Right atrium auricular region (tissue), 2 donors: ENCODE measurements at regions not wholly inside any gene's neighbourhood (a gene's known extent, or its start where the extent isn't known, plus 50 kb on each side); places are given as distances from the start of the nearest gene placed in this dataset.

Source experiments
- DNase-seq: peaks from one replicate; pipeline ENCODE4 v3.0.0-alpha.2; 2019; ENCODE audit warnings: low spot score
- H3K27ac ChIP-seq, 2 donors: fragments of 200-600 bp; sonication (generic); 1 replicate in 1 of 2; 2 replicates in 1 of 2; pipeline ENCODE4 v1.5.1; 2016 to 2019
- H3K27me3 ChIP-seq, 2 donors: fragments of 200-600 bp; sonication (generic); one replicate each; pipeline versions ENCODE4 v1.5.1 to v1.6.0; 2017 to 2019
- H3K36me3 ChIP-seq: fragments of 200-600 bp; sonication (generic); one replicate; pipeline ENCODE4 v1.5.1; 2016
- H3K4me1 ChIP-seq, 2 donors: fragments of 200-600 bp; sonication (generic); one replicate each; pipeline versions ENCODE4 v1.5.1 to v1.6.0; 2017 to 2019
- H3K4me3 ChIP-seq, 2 donors: fragments of 200-600 bp; sonication (generic); 1 replicate in 1 of 2; 2 replicates in 1 of 2; pipeline ENCODE4 v1.5.1; 2017 to 2019; ENCODE audit warnings: mild to moderate bottlenecking in 1 of 2, moderate library complexity in 1 of 2
- H3K9me3 ChIP-seq, 2 donors: fragments of 200-600 bp; sonication (generic); one replicate each; pipeline ENCODE4 v1.5.1; 2019
- TF ChIP-seq, protein P1 (sequence below), 2 donors: fragments of 200-600 bp; sonication (generic); IDR thresholded peaks; one replicate each; pipeline ENCODE4 v1.5.1; 2019; ENCODE audit warnings: antibody characterized with exemption in 2 of 2

DNA sequence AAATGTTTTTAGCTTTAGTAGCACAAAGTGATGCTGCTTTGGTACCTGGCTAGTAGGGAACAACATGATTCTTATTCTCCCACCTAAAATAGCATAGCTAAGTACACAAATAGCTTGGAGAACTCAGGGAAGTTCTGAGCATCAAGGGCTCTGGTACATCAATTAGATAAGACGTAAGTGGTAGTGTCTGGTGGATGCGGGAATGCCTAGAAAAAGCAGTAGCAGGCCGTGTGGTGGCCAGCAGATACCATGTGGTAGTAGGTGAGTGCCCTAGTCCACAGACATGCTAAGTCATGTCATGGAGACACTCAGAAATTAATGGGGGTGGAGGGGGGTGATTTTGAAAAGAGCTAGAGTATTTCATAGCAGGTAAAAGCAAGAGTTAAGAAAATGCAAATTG lies 347.3 kb upstream of the NOCT start:
- no peak overlapping the region for H3K4me3 ChIP-seq
- no peak for DNase-seq
- H3K4me1 ChIP-seq = peaks cover 0 to 11% of the 10 kb centered on the region in 2 donors
- no peaks in the 10 kb centered on the region for H3K27me3 ChIP-seq
- no peak overlapping the region for H3K27ac ChIP-seq
- H3K9me3 ChIP-seq = no peaks in the 10 kb centered on the region
- TF ChIP-seq, protein P1, sequence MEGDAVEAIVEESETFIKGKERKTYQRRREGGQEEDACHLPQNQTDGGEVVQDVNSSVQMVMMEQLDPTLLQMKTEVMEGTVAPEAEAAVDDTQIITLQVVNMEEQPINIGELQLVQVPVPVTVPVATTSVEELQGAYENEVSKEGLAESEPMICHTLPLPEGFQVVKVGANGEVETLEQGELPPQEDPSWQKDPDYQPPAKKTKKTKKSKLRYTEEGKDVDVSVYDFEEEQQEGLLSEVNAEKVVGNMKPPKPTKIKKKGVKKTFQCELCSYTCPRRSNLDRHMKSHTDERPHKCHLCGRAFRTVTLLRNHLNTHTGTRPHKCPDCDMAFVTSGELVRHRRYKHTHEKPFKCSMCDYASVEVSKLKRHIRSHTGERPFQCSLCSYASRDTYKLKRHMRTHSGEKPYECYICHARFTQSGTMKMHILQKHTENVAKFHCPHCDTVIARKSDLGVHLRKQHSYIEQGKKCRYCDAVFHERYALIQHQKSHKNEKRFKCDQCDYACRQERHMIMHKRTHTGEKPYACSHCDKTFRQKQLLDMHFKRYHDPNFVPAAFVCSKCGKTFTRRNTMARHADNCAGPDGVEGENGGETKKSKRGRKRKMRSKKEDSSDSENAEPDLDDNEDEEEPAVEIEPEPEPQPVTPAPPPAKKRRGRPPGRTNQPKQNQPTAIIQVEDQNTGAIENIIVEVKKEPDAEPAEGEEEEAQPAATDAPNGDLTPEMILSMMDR (IDR thresholded peaks at IDR 0.05) = no peak
- no peaks in the 10 kb centered on the region for H3K36me3 ChIP-seq

- no peaks in the 10 kb centered on the region for H3K27me3 ChIP-seq
- TF ChIP-seq, protein P1 (IDR thresholded peaks at IDR 0.05) = no peak
- H3K36me3 ChIP-seq = no peaks in the 10 kb centered on the region
- no peak overlapping the region for H3K27ac ChIP-seq
- DNase-seq = no peak
- H3K4me3 ChIP-seq = no peak overlapping the region
- H3K4me1 ChIP-seq = peaks cover 0 to 6% of the 10 kb centered on the region in 2 donors
- H3K9me3 ChIP-seq = no peaks in the 10 kb centered on the region
Measured at GRCh38 chr4:138666366-138666765, 349.2 kb upstream of the NOCT start.

GRCh38 chr4:138665851-138666250 lies 349.7 kb upstream of the NOCT start:
- TF ChIP-seq, protein P1 (IDR thresholded peaks at IDR 0.05) = no peak
- no peaks in the 10 kb centered on the region for H3K27me3 ChIP-seq
- H3K4me1 ChIP-seq = peaks cover 0 to under 1% of the 10 kb centered on the region in 2 donors
- H3K4me3 ChIP-seq = no peak overlapping the region
- no peak overlapping the region for H3K27ac ChIP-seq
- no peaks in the 10 kb centered on the region for H3K9me3 ChIP-seq
- no peaks in the 10 kb centered on the region for H3K36me3 ChIP-seq
- DNase-seq = no peak

GRCh38 chr4:138663883-138664282 lies 351.7 kb upstream of the NOCT start:
- TF ChIP-seq, protein P1 (IDR thresholded peaks at IDR 0.05) = no peak
- H3K4me1 ChIP-seq = no peaks in the 10 kb centered on the region
- H3K4me3 ChIP-seq = no peak overlapping the region
- no peak overlapping the region for H3K27ac ChIP-seq
- H3K27me3 ChIP-seq = no peaks in the 10 kb centered on the region
- DNase-seq = no peak
- H3K9me3 ChIP-seq = no peaks in the 10 kb centered on the region
- H3K36me3 ChIP-seq = no peaks in the 10 kb centered on the region

DNA sequence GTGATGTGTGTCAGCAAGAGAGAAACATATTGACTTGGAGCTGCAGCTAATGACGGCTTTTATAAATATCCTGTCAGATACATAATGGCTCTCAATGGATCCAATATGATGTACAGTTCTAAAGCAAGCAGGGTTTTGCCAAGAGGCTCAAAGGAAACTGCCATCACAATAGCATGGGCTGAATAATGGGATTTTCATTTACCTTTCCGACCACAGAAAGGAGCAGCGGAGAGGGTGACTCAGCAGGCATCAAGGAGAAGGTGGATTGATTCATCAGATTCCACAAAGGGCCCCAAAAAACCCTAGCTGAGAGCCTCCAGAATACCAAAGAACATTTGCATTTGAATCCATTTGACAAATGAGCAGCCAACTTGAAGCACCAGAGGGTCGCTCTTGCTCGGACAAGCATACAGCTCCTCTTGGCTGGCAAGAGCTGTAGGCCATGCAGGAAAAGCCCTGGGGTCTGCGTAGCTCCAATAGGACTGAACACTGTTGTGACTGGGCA lies 355.7 kb upstream of the NOCT start:
- Histone ChIP-seq H3K27ac (no peak overlapping the region), H3K4me1 (no peaks in the 10 kb centered on the region), H3K36me3 (no peaks in the 10 kb centered on the region), H3K4me3 (no peak overlapping the region), H3K27me3 (no peaks in the 10 kb centered on the region), H3K9me3 (no peaks in the 10 kb centered on the region)
- DNase-seq = no peak
- TF ChIP-seq, protein P1 (IDR thresholded peaks at IDR 0.05) = no peak
